ENCODE measurements at regions not wholly inside any gene's neighbourhood (a gene's known extent, or its start where the extent isn't known, plus 50 kb on each side); places are given as distances from the start of the nearest gene placed in this dataset.

DNA sequence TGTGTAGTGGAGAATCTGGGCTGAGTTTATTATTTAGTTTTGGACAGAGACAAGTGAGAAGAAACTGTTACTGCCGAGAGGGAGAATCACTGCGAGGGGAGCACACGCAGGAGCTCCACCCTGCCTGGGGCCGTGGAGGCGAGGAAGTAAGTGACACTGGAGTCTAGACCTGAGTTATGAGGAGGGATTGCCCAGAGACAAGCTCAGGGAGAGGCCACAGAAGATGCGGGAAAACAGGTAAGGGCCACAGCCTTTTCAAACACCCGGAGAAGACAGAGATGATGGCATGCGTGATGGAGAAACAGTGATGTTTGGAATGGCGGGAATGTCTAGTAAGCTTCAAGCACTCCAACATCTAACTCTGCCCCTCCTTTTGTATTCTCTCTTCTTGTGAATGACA, 84.1 kb downstream of the TNFSF11 start:
- TF ChIP-seq, protein P1, sequence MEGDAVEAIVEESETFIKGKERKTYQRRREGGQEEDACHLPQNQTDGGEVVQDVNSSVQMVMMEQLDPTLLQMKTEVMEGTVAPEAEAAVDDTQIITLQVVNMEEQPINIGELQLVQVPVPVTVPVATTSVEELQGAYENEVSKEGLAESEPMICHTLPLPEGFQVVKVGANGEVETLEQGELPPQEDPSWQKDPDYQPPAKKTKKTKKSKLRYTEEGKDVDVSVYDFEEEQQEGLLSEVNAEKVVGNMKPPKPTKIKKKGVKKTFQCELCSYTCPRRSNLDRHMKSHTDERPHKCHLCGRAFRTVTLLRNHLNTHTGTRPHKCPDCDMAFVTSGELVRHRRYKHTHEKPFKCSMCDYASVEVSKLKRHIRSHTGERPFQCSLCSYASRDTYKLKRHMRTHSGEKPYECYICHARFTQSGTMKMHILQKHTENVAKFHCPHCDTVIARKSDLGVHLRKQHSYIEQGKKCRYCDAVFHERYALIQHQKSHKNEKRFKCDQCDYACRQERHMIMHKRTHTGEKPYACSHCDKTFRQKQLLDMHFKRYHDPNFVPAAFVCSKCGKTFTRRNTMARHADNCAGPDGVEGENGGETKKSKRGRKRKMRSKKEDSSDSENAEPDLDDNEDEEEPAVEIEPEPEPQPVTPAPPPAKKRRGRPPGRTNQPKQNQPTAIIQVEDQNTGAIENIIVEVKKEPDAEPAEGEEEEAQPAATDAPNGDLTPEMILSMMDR (IDR thresholded peaks at IDR 0.05), result no peak
- TF ChIP-seq POLR2A (IDR thresholded peaks at IDR 0.05), result no peak

All from adrenal gland (tissue), 5 donors.